ENCODE measurements at regions not wholly inside any gene's neighbourhood (a gene's known extent, or its start where the extent isn't known, plus 50 kb on each side); places are given as distances from the start of the nearest gene placed in this dataset.

- TF ChIP-seq CTCF (IDR thresholded peaks at IDR 0.05), result no peak
- no peak for TF ChIP-seq POLR2AphosphoS5 (IDR thresholded peaks at IDR 0.05)
These were observed 210.0 kb downstream of the TMEM161B start for GRCh38 chr5:88058625-88059024.
